Osteoblast (primary cell): ENCODE measurements at regions not wholly inside any gene's neighbourhood (a gene's known extent, or its start where the extent isn't known, plus 50 kb on each side); places are given as distances from the start of the nearest gene placed in this dataset.

ENCODE experiments used
- DNase-seq: peaks from one replicate; pipeline ENCODE4 v3.0.0; 2011; ENCODE audit warnings: low spot score, mixed read lengths; ENCODE audit not compliant: insufficient read length; ENCODE audit errors: missing footprints
- H2AFZ ChIP-seq: 2 replicates; pipeline ENCODE4 v1.6.0; 2011; ENCODE audit warnings: mild to moderate bottlenecking, low read length
- H3K27ac ChIP-seq: 2 replicates; pipeline ENCODE4 v1.5.1; 2011; ENCODE audit warnings: mild to moderate bottlenecking, low read depth, low read length, moderate library complexity
- H3K27me3 ChIP-seq: 2 replicates; pipeline ENCODE4 v1.6.0; 2012; ENCODE audit warnings: mild to moderate bottlenecking, control low read depth, inconsistent platforms, low read length, moderate library complexity; ENCODE audit not compliant: insufficient read depth
- H3K36me3 ChIP-seq: 2 replicates; pipeline ENCODE4 v1.5.1; 2011; ENCODE audit warnings: mild to moderate bottlenecking, low read length, control low read depth, moderate library complexity; ENCODE audit not compliant: insufficient read depth
- H3K4me1 ChIP-seq: 2 replicates; pipeline ENCODE4 v1.5.1; 2011; ENCODE audit warnings: mild to moderate bottlenecking, low read length, control low read depth, moderate library complexity; ENCODE audit not compliant: insufficient read depth
- H3K4me2 ChIP-seq: 2 replicates; pipeline ENCODE4 v1.6.0; 2011; ENCODE audit warnings: mild to moderate bottlenecking, low read length; ENCODE audit not compliant: insufficient read depth
- H3K4me3 ChIP-seq: fragments of 200-600 bp; sonication (generic); 3 replicates; pipeline ENCODE4 v1.5.1; 2012; ENCODE audit warnings: mild to moderate bottlenecking, low read length, inconsistent platforms; ENCODE audit not compliant: insufficient read depth
- H3K79me2 ChIP-seq: 2 replicates; pipeline ENCODE4 v1.6.0; 2012; ENCODE audit warnings: mild to moderate bottlenecking, low read length, control low read depth, inconsistent platforms; ENCODE audit not compliant: insufficient read depth
- H3K9me3 ChIP-seq: 2 replicates; pipeline ENCODE4 v1.5.1; 2011; ENCODE audit warnings: low read depth, low read length, control low read depth
- H4K20me1 ChIP-seq: 2 replicates; pipeline ENCODE4 v1.6.0; 2012; ENCODE audit warnings: mild to moderate bottlenecking, low read length, control low read depth; ENCODE audit not compliant: insufficient read depth
- CTCF ChIP-seq: IDR thresholded peaks from 2 replicates; pipeline ENCODE4 v1.5.1; 2011; ENCODE audit warnings: mild to moderate bottlenecking, low read depth, low read length, moderate library complexity; ENCODE audit errors: extremely low read depth

- Histone ChIP-seq H3K27ac (no peak overlapping the region), H3K36me3 (no peaks in the 10 kb centered on the region), H3K4me2 (no peak overlapping the region), H3K4me3 (no peak overlapping the region), H3K79me2 (no peaks in the 10 kb centered on the region), H3K9me3 (no peaks in the 10 kb centered on the region), H4K20me1 (no peaks in the 10 kb centered on the region), H3K4me1 (no peaks in the 10 kb centered on the region), H3K27me3 (no peaks in the 10 kb centered on the region), H2AFZ (no peak overlapping the region)
- no peak for DNase-seq
- TF ChIP-seq CTCF: no peak
These were observed 1582.2 kb upstream of the ACVR2A start for GRCh38 chr2:146262606-146263005.

GRCh38 chr2:146260551-146260950 lies 1584.3 kb upstream of the ACVR2A start:
- Histone ChIP-seq H4K20me1 (no peaks in the 10 kb centered on the region), H3K36me3 (no peaks in the 10 kb centered on the region), H3K4me3 (no peak overlapping the region), H3K4me1 (no peaks in the 10 kb centered on the region), H3K79me2 (no peaks in the 10 kb centered on the region), H2AFZ (peak overlapping the region; percentile 48), H3K27me3 (no peaks in the 10 kb centered on the region), H3K4me2 (no peak overlapping the region), H3K9me3 (no peaks in the 10 kb centered on the region), H3K27ac (no peak overlapping the region)
- no peak for DNase-seq
- no peak for TF ChIP-seq CTCF

GRCh38 chr2:146259816-146260215 lies 1585.0 kb upstream of the ACVR2A start:
- Histone ChIP-seq H3K27me3 (no peaks in the 10 kb centered on the region), H3K4me2 (peak overlapping the region; percentile 22), H3K36me3 (no peaks in the 10 kb centered on the region), H3K27ac (no peak overlapping the region), H4K20me1 (no peaks in the 10 kb centered on the region), H3K79me2 (no peaks in the 10 kb centered on the region), H3K4me3 (no peak overlapping the region), H3K4me1 (no peaks in the 10 kb centered on the region), H3K9me3 (no peaks in the 10 kb centered on the region), H2AFZ (peak overlapping the region; percentile 48)
- no peak for TF ChIP-seq CTCF
- DNase-seq: no peak

- no peaks in the 10 kb centered on the region for H3K79me2 ChIP-seq
- H3K27ac ChIP-seq: no peak overlapping the region
- DNase-seq: no peak
- no peaks in the 10 kb centered on the region for H3K27me3 ChIP-seq
- H3K4me1 ChIP-seq: no peaks in the 10 kb centered on the region
- no peaks in the 10 kb centered on the region for H4K20me1 ChIP-seq
- no peaks in the 10 kb centered on the region for H3K36me3 ChIP-seq
- no peaks in the 10 kb centered on the region for H3K9me3 ChIP-seq
- no peak overlapping the region for H3K4me2 ChIP-seq
- no peak overlapping the region for H3K4me3 ChIP-seq
- peak overlapping the region; percentile 29 for H2AFZ ChIP-seq
- TF ChIP-seq CTCF: no peak
These were observed 1586.8 kb upstream of the ACVR2A start for GRCh38 chr2:146258071-146258470.
